ENCODE measurements at regions not wholly inside any gene's neighbourhood (a gene's known extent, or its start where the extent isn't known, plus 50 kb on each side); places are given as distances from the start of the nearest gene placed in this dataset.

- TF ChIP-seq ZFP3 (CRISPR knock-in tag; IDR thresholded peaks at IDR 0.05) (no peak), GLIS3 (CRISPR knock-in tag; IDR thresholded peaks at IDR 0.05) (no peak), PATZ1 (CRISPR knock-in tag; IDR thresholded peaks at IDR 0.05; ENCODE audit: borderline replicate concordance) (no peak), ZFP30 (CRISPR knock-in tag; IDR thresholded peaks at IDR 0.05) (no peak), RARB (CRISPR knock-in tag; IDR thresholded peaks at IDR 0.05) (no peak), CSDC2 (CRISPR knock-in tag; IDR thresholded peaks at IDR 0.05) (no peak), ARNTL (CRISPR knock-in tag; IDR thresholded peaks at IDR 0.05; ENCODE audit: borderline replicate concordance, low read depth) (no peak), POU6F1 (CRISPR knock-in tag; IDR thresholded peaks at IDR 0.05; ENCODE audit: borderline replicate concordance, low read depth) (no peak), ZC3H10 (CRISPR knock-in tag; IDR thresholded peaks at IDR 0.05) (no peak), PPARA (CRISPR knock-in tag; IDR thresholded peaks at IDR 0.05; ENCODE audit: borderline replicate concordance) (no peak)
- TF ChIP-seq, protein P1, sequence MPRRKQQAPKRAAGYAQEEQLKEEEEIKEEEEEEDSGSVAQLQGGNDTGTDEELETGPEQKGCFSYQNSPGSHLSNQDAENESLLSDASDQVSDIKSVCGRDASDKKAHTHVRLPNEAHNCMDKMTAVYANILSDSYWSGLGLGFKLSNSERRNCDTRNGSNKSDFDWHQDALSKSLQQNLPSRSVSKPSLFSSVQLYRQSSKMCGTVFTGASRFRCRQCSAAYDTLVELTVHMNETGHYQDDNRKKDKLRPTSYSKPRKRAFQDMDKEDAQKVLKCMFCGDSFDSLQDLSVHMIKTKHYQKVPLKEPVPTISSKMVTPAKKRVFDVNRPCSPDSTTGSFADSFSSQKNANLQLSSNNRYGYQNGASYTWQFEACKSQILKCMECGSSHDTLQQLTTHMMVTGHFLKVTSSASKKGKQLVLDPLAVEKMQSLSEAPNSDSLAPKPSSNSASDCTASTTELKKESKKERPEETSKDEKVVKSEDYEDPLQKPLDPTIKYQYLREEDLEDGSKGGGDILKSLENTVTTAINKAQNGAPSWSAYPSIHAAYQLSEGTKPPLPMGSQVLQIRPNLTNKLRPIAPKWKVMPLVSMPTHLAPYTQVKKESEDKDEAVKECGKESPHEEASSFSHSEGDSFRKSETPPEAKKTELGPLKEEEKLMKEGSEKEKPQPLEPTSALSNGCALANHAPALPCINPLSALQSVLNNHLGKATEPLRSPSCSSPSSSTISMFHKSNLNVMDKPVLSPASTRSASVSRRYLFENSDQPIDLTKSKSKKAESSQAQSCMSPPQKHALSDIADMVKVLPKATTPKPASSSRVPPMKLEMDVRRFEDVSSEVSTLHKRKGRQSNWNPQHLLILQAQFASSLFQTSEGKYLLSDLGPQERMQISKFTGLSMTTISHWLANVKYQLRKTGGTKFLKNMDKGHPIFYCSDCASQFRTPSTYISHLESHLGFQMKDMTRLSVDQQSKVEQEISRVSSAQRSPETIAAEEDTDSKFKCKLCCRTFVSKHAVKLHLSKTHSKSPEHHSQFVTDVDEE (CRISPR knock-in tag; IDR thresholded peaks at IDR 0.05), result no peak
Observed at GRCh38 chr18:44341759-44342158, 338.9 kb upstream of the SETBP1 start.

Measured in SK-N-SH treated with all-trans-retinoic acid at 6 μM for 48 hours (cell line).